ENCODE measurements at regions not wholly inside any gene's neighbourhood (a gene's known extent, or its start where the extent isn't known, plus 50 kb on each side); places are given as distances from the start of the nearest gene placed in this dataset.

- no peak for DNase-seq (ENCODE audit: low read depth)
- no peak overlapping the region for H3K4me3 ChIP-seq (ENCODE audit: control insufficient read depth, low read depth, low read length)
- no peak for TF ChIP-seq CTCF (IDR thresholded peaks at IDR 0.05; ENCODE audit: control insufficient read depth, insufficient read depth, low read depth, low read length, missing control alignments)
Observed at GRCh38 chr1:193957556-193958095, 771.2 kb upstream of the B3GALT2 start.

- DNase-seq (ENCODE audit: low read depth), result no peak
- no peak for TF ChIP-seq CTCF (IDR thresholded peaks at IDR 0.05; ENCODE audit: control insufficient read depth, insufficient read depth, low read depth, low read length, missing control alignments)
- no peak overlapping the region for H3K4me3 ChIP-seq (ENCODE audit: control insufficient read depth, low read depth, low read length)
Observed at GRCh38 chr1:193952778-193953374, 766.5 kb upstream of the B3GALT2 start.

GRCh38 chr1:193951984-193952383, 765.6 kb upstream of the B3GALT2 start:
- H3K4me3 ChIP-seq (ENCODE audit: control insufficient read depth, low read depth, low read length), result no peak overlapping the region
- TF ChIP-seq CTCF (IDR thresholded peaks at IDR 0.05; ENCODE audit: control insufficient read depth, insufficient read depth, low read depth, low read length, missing control alignments), result no peak
- no peak for DNase-seq (ENCODE audit: low read depth)

- DNase-seq (ENCODE audit: low read depth), result no peak
- TF ChIP-seq CTCF (IDR thresholded peaks at IDR 0.05; ENCODE audit: control insufficient read depth, insufficient read depth, low read depth, low read length, missing control alignments), result no peak
- H3K4me3 ChIP-seq (ENCODE audit: control insufficient read depth, low read depth, low read length), result no peak overlapping the region
Observed at GRCh38 chr1:193944454-193944853, 758.0 kb upstream of the B3GALT2 start.

- H3K4me3 ChIP-seq (ENCODE audit: control insufficient read depth, low read depth, low read length), result no peak overlapping the region
- DNase-seq (ENCODE audit: low read depth), result no peak
- no peak for TF ChIP-seq CTCF (IDR thresholded peaks at IDR 0.05; ENCODE audit: control insufficient read depth, insufficient read depth, low read depth, low read length, missing control alignments)
Observed at GRCh38 chr1:193940176-193940575, 753.8 kb upstream of the B3GALT2 start.

- no peak for DNase-seq (ENCODE audit: low read depth)
- TF ChIP-seq CTCF (IDR thresholded peaks at IDR 0.05; ENCODE audit: control insufficient read depth, insufficient read depth, low read depth, low read length, missing control alignments), result no peak
- H3K4me3 ChIP-seq (ENCODE audit: control insufficient read depth, low read depth, low read length), result no peak overlapping the region
Observed at GRCh38 chr1:193939585-193939984, 753.2 kb upstream of the B3GALT2 start.

Measured in AG09309 (cell line).